ENCODE measurements at regions not wholly inside any gene's neighbourhood (a gene's known extent, or its start where the extent isn't known, plus 50 kb on each side); places are given as distances from the start of the nearest gene placed in this dataset.
"Not testable (repeated sequence)": the region's sequence is repeated elsewhere in the genome, so short reads cannot be mapped to it uniquely, and the experiment has no call there.

DNA sequence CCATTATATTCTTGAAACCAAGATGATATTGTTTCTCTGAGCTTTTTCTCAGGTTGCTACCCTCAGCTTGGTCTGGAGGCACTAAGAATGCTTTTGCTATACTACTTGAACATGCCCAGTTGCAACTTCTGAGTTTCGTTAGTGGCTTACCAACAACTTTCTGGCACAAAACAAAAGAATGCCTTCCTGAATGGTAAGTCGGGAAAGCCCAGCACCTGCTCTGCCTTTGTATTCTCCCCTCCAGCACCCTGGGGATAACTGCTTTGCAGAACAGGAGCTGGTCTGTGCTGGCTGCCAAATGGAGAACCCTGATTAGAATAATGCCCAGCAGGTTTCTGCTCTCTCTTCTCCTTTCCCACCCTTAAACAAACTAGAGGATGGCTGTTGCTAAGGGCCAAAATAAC is 149.3 kb downstream of the TGFB2 start:
- no peak for DNase-seq (ENCODE audit: low spot score)

DNA sequence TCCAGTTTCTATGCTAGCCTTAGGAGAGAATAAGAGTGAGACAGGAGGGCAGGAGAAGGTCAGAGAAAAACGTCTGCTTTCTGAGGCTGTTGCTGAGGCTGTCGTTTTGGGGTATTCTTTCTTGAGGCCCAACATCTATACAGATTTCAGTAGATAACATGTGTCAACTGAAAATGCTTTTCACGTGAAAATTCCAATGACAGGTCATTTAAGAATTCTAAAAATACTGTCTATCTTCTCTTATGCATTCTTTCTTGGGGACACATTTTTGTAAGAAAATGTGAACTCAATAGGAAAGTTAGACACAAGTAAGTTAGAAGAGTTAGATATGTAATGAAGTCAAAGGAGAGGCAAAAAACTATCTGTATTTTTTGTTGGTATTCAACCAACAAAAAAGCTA is 150.8 kb downstream of the TGFB2 start:
- DNase-seq (ENCODE audit: low spot score): no peak

DNA sequence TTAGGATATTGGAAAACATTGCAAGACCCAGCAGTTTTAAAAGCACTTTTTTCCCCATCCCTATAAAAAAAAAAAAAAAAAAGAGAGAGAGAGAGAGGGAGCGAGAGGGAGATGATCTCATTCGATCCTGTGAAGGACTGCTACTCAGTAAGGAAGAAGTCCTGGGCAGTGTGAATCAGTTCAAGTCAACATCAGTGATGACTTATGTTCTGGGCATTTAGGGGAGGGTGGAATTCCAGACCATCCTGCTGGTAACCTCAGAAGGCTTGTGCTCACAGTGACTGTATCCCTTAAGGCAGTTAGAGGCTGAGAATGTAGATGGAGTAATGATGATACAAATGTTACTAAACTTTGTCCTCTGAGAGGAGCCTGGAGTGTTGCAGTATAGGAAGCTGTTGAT is 151.4 kb downstream of the TGFB2 start:
- DNase-seq (ENCODE audit: low spot score): no peak

DNA sequence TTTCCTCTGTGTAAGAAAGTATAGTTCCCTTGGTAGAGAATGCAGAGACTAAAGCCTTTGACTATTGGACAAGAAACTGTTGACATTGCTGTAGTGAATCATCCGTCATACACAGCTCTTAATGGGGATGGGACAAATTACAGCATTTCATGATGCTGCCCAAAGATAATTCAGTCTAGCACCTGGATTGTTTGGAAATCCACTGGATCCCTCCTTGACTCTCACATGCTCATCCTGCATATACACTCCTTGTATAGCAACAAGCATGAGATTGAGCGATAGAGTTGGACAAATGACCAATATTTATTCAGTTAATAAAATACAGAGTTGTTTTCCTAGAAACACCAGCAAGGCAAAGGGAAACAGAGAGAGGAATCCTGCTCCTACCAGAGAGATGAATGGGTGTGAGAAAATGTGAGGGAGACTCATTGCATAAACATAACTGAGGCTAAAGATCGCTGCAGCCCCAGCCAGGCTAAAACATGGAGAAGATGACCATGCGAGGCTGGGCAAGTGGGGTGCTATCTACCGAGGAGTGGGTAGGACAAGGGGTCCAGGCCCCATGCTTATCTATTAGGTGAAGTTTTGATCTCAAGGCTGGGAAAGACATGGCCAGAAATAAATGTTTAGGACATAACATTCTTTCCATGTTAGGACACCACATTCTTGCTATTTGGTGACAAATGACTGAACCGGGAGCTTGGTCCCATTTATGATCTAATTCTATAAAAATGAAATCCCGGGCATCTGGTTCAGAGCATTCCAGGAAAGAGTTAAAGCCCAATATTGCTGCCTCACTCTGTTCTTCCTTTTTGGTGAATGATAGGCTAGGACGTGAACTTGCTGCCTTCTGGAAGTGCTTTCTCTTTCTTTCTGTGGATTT is 153.2 kb downstream of the TGFB2 start:
- no peak for DNase-seq (ENCODE audit: low spot score)

DNA sequence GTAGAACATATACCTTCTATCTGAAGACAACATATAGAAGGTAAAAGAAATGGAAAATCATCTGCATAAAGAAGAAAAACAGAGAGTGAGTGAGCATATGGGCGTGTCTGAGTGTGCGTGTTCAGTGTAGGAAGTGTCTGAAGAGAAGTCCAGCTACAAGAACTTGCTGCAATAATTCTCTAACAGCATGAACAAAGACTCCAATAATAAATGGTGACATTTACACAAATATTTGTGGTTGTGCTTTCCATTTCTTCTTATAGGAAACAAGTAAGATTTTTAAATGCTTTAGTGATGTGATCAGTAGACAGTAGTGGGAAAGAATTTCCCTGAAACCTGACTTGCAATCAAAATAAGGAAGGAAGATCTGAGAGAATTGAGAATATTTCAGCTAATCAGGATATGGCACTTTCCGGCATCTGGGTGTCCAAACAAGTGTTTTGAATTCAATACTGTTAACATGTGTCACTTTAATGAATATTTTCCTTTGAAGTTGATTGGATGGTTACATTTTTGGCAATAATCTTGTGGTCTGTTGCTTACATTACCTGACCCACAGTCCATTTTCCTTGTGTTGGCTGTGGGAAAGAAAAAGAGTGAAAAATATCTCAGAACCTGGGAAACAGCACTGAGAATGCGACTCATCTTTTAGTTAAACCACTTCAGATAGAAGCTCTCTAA is 154.0 kb downstream of the TGFB2 start:
- DNase-seq (ENCODE audit: low spot score): no peak

DNA sequence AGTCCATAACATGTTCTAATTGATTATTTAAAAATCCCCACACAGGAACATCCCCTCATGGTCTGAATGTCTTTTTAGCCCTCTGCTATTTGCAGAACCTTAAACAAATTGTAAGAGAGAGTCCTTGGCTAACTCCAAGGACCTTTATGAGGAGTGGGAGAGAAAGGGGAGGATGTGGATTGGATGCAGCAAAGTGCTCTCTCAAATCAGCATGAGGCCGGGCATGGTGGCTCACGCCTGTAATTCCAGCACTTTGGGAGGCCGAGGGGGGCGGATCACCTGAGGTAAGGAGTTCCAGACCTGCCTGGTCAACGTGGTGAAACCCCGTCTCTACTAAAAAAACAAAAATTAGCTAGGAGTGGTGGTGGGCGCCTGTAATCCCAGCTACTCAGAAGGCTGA is 154.8 kb downstream of the TGFB2 start:
- DNase-seq (ENCODE audit: low spot score): no peak

DNA sequence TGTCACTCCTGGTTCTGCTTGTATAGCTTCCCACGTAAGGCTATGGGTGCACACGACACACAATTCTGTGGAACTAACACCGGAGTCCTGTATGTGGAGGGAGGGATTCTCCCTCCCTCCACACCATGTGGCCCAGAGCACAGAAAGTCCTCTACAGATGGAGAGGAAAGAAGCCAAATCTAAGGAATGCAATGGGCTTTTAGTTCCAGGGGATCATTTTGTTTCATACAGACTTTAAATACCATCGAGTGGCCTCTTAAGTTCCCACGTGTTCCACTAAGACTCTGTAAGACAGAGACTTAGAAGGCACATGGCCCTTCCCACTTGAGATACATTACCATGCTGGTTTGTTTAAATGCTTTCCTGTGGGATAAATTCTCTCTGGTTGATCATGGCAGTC is 156.0 kb downstream of the TGFB2 start:
- DNase-seq (ENCODE audit: low spot score): no peak

DNA sequence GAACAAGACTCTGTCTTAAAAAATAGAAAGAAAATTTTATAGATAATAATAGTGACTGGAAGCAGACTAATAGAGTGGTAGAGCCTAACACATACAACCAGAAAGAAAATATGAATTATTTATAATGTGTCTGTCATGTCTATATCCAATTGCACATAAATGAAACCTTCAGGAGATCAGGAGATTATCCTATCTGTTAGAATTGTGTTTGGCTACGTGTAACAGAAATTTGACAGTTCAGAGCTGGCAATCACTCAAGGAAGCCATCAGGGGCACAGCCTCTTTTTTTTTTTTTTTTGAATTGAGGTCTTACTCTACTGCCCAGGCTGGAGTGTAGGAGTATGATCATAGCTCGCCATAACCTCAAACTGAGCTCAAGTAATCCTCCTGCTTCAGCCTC is 157.2 kb downstream of the TGFB2 start:
- no peak for DNase-seq (ENCODE audit: low spot score)

DNA sequence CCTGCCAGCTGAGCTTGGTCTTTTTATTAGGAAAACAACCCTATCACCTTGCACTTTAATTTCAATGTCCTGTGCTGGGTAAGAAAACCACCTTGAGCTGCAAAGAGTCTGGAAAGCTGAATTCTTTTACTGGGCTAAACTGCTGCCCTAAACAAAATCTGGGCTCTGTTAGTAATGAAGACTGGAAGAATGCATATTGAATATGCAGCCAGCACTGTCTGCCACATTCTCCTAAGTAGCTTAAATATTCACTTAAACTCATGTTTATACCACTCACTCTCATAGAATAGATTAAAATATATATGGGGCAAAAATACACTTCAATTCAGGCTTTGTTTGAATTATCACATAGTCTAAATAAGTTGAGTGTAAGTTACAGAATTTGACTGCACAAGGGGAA is 158.0 kb downstream of the TGFB2 start:
- DNase-seq (ENCODE audit: low spot score): no peak

DNA sequence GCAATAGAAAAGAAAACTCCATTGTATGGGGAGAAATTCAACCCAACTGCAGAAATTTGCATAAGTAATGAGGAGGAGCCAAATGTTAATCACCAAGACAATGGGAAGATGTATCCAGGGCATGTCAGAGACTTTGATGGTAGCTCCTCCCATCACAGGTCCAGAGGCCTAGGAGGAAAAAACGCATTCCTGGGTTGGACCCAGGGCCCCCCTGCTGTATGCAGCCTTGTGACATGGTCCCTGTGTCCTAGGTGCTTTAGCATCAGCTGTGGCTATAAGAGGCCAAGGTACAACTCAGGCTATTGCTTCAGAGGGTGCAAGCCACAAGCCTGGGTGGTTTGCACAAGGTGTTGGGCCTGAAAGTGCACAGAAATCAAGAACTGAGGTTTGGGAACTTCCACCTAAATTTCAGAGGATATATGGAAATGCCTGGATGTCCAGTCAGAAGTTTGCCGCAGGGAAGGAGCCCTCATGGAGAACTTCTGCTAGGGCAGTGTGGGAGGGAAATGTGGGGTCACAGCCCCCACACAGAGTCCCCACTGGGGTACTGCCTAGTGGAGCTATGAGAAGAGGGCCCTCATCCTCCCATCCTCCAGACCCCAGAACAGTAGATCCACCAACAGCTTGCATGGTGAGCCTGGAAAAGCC is 162.3 kb downstream of the TGFB2 start:
- no peak for DNase-seq (ENCODE audit: low spot score)

DNA sequence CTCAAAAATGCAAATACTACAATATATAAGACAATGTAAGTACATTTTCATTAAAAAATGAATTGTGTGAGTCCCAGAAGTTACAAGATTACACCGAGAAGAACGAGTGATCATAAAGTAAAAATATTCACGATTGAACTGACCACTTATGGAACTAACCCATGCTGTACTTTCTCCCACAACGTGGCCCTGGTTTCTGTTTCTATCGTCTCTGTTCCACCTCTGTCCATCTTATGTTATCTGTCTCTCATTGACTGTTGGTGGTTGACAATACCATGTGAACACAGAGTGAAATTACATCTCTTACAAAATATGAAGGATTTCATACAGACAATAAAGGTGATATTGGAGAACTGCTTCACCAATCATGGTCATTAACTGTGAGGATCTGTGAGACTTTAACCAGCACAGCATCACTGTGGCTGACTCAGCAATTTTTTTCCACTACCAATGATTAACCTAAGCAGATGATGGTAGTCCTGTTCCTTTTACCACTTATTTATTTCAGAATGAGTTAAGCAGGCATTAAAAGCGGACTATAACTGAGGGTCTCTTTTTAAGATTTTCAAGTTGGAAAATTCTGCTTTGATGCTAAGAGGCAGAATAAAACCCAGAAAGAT is 165.1 kb downstream of the TGFB2 start:
- no peak for DNase-seq (ENCODE audit: low spot score)

DNA sequence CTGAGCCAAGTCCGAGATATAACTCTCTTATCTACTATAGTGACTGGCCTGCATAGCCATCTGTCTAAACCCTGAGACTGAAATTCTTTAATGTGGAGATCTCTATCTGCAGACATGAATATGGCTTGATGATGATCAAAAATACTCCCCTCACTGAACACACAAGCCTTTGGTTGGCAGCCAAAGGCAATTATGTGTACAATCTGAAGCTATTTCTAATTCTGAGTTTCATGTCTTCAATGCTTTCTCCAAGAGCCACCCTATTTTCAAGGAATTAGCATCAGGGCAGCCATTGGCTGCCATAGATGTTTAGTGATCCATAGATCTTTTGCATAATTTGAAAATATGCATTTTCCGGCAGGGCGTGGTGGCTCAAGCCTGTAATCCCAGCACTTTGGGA is 168.2 kb downstream of the TGFB2 start:
- DNase-seq (ENCODE audit: low spot score): no peak

DNA sequence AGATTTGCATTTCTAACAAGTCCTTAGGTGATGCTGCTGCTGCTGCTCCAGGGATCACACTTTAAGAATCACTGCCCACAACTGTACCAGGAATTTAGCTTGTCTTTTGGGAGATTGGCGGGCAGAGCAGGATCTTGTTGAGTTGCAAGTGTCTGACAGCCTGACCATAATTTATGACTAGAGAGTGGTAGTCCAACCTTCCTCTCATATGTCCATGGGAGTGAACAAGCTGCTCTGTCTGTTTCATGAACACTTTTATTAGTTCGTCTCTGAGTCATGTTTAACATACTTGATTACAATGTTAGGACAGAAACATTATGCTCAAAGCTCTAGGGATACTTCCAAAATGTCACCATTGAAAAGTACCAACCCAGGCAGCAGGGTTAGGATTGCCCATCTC is 169.6 kb downstream of the TGFB2 start:
- no peak for DNase-seq (ENCODE audit: low spot score)

DNA sequence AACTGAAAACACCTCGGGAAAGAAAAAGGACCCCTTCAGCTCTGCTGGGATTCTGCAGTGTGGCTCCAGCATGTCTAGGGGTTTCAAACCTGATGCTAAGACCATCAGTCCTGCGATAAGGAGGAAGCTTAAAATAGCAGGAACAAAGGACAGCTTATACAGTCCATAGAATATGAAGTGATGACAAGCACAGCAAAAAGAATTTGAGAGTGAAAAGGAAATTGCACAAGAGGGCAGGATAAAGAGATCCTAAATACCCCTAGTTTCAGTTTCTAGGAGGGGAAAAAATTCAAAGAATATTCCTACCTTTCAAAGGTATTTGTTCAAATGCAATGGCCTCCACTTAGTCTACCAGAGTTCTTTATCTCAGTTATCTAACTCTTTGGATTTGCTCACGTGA is 171.4 kb downstream of the TGFB2 start:
- no peak for DNase-seq (ENCODE audit: low spot score)

DNA sequence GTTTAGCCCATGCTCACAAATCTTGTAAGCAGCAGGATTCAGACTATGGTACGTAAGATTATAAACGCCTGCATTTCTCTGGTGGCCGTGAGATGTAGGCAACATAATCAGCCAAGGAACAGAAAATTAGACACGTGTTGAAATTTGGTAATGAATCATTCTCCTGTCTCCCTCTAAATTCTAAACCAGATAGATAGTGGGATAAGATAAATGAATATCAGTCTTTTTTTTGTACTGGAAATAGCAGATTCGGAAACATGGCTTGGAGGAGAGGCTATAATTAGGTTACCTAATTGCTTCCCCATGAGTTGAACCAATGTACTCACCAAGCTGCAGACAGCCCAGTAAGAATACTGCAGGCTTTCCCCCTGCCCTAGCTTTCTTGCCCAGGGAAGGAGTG is 172.3 kb downstream of the TGFB2 start:
- no peak for DNase-seq (ENCODE audit: low spot score)

DNA sequence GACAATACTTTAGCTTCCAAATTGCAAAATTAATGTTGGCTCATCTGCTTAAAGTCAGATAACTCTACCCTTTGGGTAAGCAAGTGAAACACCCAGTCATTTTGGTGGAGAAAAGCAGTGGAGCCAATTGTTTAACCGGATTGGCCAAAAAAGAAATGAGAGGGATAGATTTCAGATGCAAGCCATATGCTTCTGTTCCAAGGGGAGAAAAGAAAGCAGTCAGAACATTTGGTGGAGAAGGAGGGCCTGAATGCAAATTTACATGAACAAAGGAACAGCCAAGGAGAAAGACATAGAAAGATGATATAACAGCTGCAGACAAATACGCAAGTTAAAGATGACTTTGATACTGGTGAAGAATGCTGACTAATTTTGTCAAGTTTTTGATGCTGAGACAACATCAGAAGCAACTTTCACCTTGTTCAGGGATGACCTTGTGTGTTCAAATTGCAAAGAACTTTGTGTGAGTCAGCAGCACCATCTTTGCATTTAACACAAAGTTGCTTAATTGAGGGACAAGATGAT is 173.1 kb downstream of the TGFB2 start:
- no peak for DNase-seq (ENCODE audit: low spot score)

DNA sequence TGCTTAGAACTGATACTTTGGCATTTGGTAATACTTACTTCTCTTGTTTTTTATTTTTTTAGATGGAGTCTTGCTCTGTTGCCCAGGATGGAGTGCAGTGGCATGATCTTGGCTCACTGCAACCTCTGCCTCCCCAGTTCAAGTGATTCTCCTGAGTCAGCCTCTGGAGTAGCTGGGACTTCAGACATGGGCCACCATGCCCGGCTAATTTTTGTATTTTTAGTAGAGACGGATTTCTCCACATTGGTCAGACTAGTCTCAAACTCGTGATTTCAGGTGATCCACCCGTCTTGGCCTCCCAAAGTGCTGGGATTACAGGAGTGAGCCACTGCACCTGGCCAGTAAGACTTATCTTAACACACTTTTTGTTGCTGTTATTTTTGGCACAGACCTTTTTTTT is 175.5 kb downstream of the TGFB2 start:
- not testable (repeated sequence) for DNase-seq (ENCODE audit: low spot score)

DNA sequence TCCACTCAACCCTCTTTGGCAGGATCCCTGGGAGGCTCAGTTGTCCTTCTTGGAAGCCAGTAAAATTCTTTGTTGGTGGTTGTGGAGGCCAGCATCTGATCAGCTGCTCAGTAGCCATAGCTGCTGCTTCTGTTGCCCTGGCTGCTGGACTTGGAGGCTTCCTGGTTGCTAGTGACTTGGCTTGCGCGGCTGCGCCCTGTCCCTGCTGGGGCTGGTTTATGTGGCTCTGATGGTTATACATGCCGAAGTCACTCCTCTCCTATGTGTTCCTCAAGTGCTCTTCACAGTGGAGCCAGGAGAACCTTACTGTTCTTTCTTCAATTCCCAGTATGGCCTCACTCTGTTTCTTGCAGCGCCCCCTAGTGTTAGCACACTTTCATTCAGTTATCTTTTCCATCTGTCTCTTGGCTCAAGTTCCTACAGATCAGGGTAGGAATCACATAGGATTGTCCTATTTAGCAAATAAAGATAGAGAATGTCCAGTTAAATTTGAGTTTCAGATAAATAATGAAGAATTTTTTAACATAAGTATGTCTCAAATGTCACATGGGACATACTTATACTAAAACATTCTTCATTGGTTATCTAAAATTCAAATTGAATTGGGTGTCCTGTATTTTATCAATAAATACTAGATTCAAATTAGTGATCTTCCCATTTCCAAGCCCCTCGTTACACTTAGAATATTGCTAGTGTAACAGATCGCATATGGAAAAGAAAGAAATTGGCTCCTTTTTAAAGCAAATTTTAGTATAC is 176.5 kb downstream of the TGFB2 start:
- peak; percentile 30 for DNase-seq (ENCODE audit: low spot score)

DNA sequence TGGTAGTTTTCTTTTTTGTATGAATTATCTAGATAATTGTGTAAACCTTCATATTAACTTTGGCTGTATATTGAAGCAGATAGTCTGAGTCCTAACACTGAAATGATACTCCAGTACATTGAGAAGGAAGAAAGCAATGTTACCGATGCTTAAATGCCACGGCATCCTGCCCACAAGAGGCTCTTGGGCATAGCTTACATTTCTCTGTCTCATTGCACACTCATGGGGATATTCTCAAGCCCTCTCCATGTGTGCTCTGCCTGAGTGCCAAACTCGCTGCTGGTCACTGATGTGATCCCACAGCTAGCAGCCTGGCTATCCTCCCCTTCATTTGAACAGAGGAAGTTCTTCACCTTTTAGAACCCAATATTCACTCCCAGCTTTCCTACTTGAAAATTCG is 179.4 kb downstream of the TGFB2 start:
- DNase-seq (ENCODE audit: low spot score): no peak

DNA sequence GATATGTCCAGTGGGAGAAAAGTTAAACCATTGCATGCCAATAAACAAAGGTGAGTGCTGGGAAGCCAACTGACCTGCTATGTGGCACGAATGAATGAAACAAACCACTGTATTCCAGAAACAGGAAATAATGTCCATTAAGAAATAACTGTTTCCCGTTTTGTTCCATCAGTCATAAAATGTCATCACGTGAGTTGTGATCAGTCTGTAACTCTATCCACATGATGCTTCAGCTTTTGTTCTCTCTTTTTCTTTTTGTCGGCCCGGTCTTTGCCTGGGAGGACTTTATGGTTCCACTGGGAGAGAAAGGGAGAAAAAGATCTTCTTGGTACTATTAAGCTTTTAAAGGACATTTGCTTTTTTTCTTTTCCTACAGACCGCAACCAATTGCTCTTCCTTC is 179.9 kb downstream of the TGFB2 start:
- DNase-seq (ENCODE audit: low spot score): no peak

DNA sequence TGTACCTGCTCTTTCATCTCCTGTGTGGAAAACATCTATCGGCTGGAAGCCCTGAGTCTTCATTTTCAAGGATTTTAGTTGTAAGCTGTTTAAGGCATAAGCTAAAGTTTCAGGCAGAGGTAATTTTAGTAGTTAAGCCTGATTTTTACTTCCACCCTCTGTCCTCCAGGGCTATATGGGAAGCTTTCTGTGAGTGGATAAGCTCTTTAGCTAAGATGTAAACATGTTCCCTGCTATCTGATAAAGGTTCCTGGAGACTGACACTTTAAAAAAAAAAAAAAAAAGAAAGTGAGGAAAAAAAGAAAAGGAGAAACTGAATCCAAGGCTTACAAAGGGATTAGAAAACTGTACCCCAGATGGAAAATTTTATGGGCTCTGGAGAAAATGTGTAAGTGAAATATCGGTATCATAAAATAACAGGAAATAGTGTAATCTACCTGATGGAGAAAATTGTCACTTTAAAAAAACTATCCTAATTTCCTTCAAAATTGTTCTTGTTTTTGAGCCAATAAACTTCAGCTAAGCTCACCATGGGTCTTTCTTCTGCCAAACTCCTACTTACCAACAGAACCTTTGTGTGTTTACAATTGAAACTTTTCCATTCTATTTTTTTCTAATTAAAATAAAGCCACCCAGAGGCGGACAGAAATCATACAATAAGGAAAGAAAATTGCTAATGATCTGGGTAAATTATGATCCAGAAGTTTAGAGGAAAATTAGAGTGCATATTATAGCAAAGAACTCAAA is 180.5 kb downstream of the TGFB2 start:
- no peak for DNase-seq (ENCODE audit: low spot score)
